GM19463 (cell line): ENCODE measurements at regions not wholly inside any gene's neighbourhood (a gene's known extent, or its start where the extent isn't known, plus 50 kb on each side); places are given as distances from the start of the nearest gene placed in this dataset.
"Not testable (repeated sequence)": the region's sequence is repeated elsewhere in the genome, so short reads cannot be mapped to it uniquely, and the experiment has no call there.

Experiments
- ATAC-seq: cut with Tn5 transposase; IDR thresholded peaks from one replicate; pipeline ENCODE4 v1.9.1; 2021; ENCODE audit warnings: mild to moderate bottlenecking, moderate library complexity; ENCODE audit not compliant: unreplicated experiment

GRCh38 chr5:17034992-17035391, 98.9 kb upstream of the MYO10 start:
- ATAC-seq = not testable (repeated sequence)

GRCh38 chr5:17037751-17038150, 101.7 kb upstream of the MYO10 start:
- ATAC-seq = no peak

GRCh38 chr5:17039170-17039569, 103.1 kb upstream of the MYO10 start:
- no peak for ATAC-seq

GRCh38 chr5:17042041-17042440, 106.0 kb upstream of the MYO10 start:
- no peak for ATAC-seq

- no peak for ATAC-seq
These were observed 110.2 kb upstream of the MYO10 start for GRCh38 chr5:17046320-17046719.

GRCh38 chr5:17050236-17050635, 114.1 kb upstream of the MYO10 start:
- ATAC-seq = no peak

GRCh38 chr5:17054911-17055310, 118.8 kb upstream of the MYO10 start:
- ATAC-seq = no peak

GRCh38 chr5:17056141-17056631, 120.1 kb upstream of the MYO10 start:
- no peak for ATAC-seq

- ATAC-seq = no peak
These were observed 122.3 kb upstream of the MYO10 start for GRCh38 chr5:17058438-17058837.

GRCh38 chr5:17061973-17062470, 125.9 kb upstream of the MYO10 start:
- ATAC-seq = no peak

GRCh38 chr5:17062741-17063140, 126.7 kb upstream of the MYO10 start:
- not testable (repeated sequence) for ATAC-seq

- no peak for ATAC-seq
These were observed 128.2 kb upstream of the MYO10 start for GRCh38 chr5:17064241-17064640.

- no peak for ATAC-seq
These were observed 129.4 kb upstream of the MYO10 start for GRCh38 chr5:17065458-17065857.

- ATAC-seq = not testable (repeated sequence)
These were observed 129.9 kb upstream of the MYO10 start for GRCh38 chr5:17066026-17066425.

GRCh38 chr5:17067657-17068392, 131.7 kb upstream of the MYO10 start:
- ATAC-seq = no peak

- ATAC-seq = no peak
These were observed 134.0 kb upstream of the MYO10 start for GRCh38 chr5:17069995-17070511.

GRCh38 chr5:17070647-17071046, 134.6 kb upstream of the MYO10 start:
- ATAC-seq = no peak

- ATAC-seq = no peak
These were observed 139.1 kb upstream of the MYO10 start for GRCh38 chr5:17075236-17075635.

GRCh38 chr5:17076272-17076671, 140.2 kb upstream of the MYO10 start:
- ATAC-seq = no peak

GRCh38 chr5:17077440-17078233, 139.8 kb upstream of the BASP1 start:
- no peak for ATAC-seq

GRCh38 chr5:17079562-17079961, 137.9 kb upstream of the BASP1 start:
- no peak for ATAC-seq

- ATAC-seq = no peak
These were observed 137.1 kb upstream of the BASP1 start for GRCh38 chr5:17080361-17080760.
